Brain microvascular endothelial cell (primary cell): ENCODE measurements at regions not wholly inside any gene's neighbourhood (a gene's known extent, or its start where the extent isn't known, plus 50 kb on each side); places are given as distances from the start of the nearest gene placed in this dataset.

Experiments
- DNase-seq: peaks from one replicate; pipeline ENCODE4 v3.0.0-alpha.2; 2020
- H3K27ac ChIP-seq: fragments of 250-450 bp; sonication (Bioruptor Pico); 2 replicates; pipeline ENCODE4 v1.5.1; 2020; ENCODE audit warnings: mild to moderate bottlenecking, moderate library complexity
- H3K27me3 ChIP-seq: fragments of 250-450 bp; sonication (Bioruptor Pico); replicated peaks from 2 replicates; pipeline ENCODE4 v1.5.1; 2020; ENCODE audit warnings: mild to moderate bottlenecking
- H3K36me3 ChIP-seq: fragments of 250-450 bp; sonication (Bioruptor Pico); replicated peaks from 2 replicates; pipeline ENCODE4 v1.5.1; 2020; ENCODE audit warnings: mild to moderate bottlenecking
- H3K4me3 ChIP-seq: 2 replicates; pipeline ENCODE4 v1.5.1; 2011; ENCODE audit warnings: low read depth, mild to moderate bottlenecking, control low read depth, low read length, moderate library complexity
- in situ Hi-C: cut with HindIII; loops from 2 replicates; pipeline ENCODE4 v1.10.0; 2017; ENCODE audit warnings: low sequenced_read_pairs, low pct_ligation_motif_present
- TF ChIP-seq, protein P1 (sequence below): IDR thresholded peaks from 2 replicates; pipeline ENCODE4 v1.5.1; 2011; ENCODE audit warnings: low read depth, mild to moderate bottlenecking, moderate library complexity, low read length, control low read depth, inconsistent platforms; ENCODE audit errors: missing control alignments

- in situ Hi-C loops, result no loop called here
- no peak for DNase-seq
- H3K27ac ChIP-seq, result no peak overlapping the region
- H3K36me3 ChIP-seq, result no peaks in the 10 kb centered on the region
- TF ChIP-seq, protein P1, sequence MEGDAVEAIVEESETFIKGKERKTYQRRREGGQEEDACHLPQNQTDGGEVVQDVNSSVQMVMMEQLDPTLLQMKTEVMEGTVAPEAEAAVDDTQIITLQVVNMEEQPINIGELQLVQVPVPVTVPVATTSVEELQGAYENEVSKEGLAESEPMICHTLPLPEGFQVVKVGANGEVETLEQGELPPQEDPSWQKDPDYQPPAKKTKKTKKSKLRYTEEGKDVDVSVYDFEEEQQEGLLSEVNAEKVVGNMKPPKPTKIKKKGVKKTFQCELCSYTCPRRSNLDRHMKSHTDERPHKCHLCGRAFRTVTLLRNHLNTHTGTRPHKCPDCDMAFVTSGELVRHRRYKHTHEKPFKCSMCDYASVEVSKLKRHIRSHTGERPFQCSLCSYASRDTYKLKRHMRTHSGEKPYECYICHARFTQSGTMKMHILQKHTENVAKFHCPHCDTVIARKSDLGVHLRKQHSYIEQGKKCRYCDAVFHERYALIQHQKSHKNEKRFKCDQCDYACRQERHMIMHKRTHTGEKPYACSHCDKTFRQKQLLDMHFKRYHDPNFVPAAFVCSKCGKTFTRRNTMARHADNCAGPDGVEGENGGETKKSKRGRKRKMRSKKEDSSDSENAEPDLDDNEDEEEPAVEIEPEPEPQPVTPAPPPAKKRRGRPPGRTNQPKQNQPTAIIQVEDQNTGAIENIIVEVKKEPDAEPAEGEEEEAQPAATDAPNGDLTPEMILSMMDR, result peak; percentile 10
- H3K27me3 ChIP-seq, result no peaks in the 10 kb centered on the region
- no peak overlapping the region for H3K4me3 ChIP-seq
Measured at GRCh38 chr4:188903986-188904385, 764.7 kb downstream of the TRIML1 start.

GRCh38 chr4:188904617-188905016, 765.4 kb downstream of the TRIML1 start:
- H3K4me3 ChIP-seq, result no peak overlapping the region

GRCh38 chr4:188905248-188905647, 766.0 kb downstream of the TRIML1 start:
- H3K27ac ChIP-seq, result no peak overlapping the region
- DNase-seq, result no peak
- no peaks in the 10 kb centered on the region for H3K36me3 ChIP-seq
- TF ChIP-seq, protein P1, result no peak
- H3K4me3 ChIP-seq, result no peak overlapping the region
- H3K27me3 ChIP-seq, result no peaks in the 10 kb centered on the region
- in situ Hi-C loops, result no loop called here

More at GRCh38 chr4:188904617-188905016, 765.4 kb downstream of the TRIML1 start:
- no peak overlapping the region for H3K27ac ChIP-seq
- H3K36me3 ChIP-seq, result no peaks in the 10 kb centered on the region
- in situ Hi-C loops, result no loop called here
- H3K27me3 ChIP-seq, result no peaks in the 10 kb centered on the region
- TF ChIP-seq, protein P1, result no peak
- no peak for DNase-seq

DNA sequence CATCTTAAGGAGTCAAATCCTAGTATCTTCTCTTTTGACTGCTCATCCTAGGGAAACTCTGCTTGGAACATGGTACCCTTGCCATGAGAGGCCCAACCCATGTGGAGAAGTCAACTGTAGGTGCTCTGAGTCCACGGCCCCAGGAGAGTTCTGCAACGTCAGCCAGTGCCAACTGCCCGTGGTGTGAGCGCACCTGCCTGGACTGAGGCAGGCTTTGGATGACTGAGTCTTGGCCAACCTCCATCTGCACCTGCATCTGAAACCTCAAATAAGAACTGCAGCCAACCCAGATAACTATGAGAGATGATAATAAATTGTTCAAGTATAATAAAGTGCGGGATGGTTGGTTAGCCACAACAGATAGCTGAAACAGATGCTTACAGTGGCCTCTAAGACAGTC, 772.0 kb downstream of the TRIML1 start:
- H3K27me3 ChIP-seq, result no peaks in the 10 kb centered on the region
- no peaks in the 10 kb centered on the region for H3K36me3 ChIP-seq
- no peak overlapping the region for H3K4me3 ChIP-seq
- DNase-seq, result no peak
- in situ Hi-C loops, result no loop called here
- no peak overlapping the region for H3K27ac ChIP-seq
- TF ChIP-seq, protein P1, result no peak

GRCh38 chr4:188911707-188912106, 772.5 kb downstream of the TRIML1 start:
- Histone ChIP-seq H3K4me3 (no peak overlapping the region), H3K27ac (no peak overlapping the region), H3K36me3 (no peaks in the 10 kb centered on the region), H3K27me3 (no peaks in the 10 kb centered on the region)
- DNase-seq, result no peak
- in situ Hi-C loops, result no loop called here
- TF ChIP-seq, protein P1, result no peak

DNA sequence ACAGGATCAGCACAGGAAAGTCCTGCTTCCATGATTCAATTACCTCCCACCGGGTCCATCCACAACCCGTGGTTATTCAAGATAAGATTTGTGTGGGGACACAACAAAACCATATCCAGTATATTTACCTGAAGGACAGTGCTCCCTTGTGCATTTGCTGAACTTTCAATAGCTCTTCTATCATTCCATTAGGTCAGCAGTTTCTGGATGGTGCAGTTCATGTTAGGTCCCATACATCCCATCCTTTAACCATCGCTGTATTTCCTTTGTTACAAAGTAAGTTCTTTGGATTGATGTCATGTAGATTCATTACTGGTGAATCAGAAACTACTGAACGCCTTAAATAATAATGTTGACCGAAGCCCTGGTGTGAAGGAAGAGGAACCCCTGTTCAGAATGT, 775.9 kb downstream of the TRIML1 start:
- no peak overlapping the region for H3K4me3 ChIP-seq
- DNase-seq, result no peak
- in situ Hi-C loops, result no loop called here
- H3K27ac ChIP-seq, result no peak overlapping the region
- no peaks in the 10 kb centered on the region for H3K36me3 ChIP-seq
- H3K27me3 ChIP-seq, result no peaks in the 10 kb centered on the region
- TF ChIP-seq, protein P1, result no peak
